NT2/D1 (cell line): ENCODE measurements at regions not wholly inside any gene's neighbourhood (a gene's known extent, or its start where the extent isn't known, plus 50 kb on each side); places are given as distances from the start of the nearest gene placed in this dataset.

ENCODE experiments used
- SUZ12 ChIP-seq: IDR thresholded peaks from 2 replicates; pipeline ENCODE4 v1.6.1; 2011; ENCODE audit not compliant: insufficient read length, insufficient read depth; ENCODE audit errors: extremely low read depth
- YY1 ChIP-seq: IDR thresholded peaks from 2 replicates; pipeline ENCODE4 v1.6.1; 2011; ENCODE audit not compliant: insufficient read length, insufficient read depth
- ZNF274 ChIP-seq: IDR thresholded peaks from 2 replicates; pipeline ENCODE4 v1.6.1; 2011; ENCODE audit warnings: mild to moderate bottlenecking, low read depth, low read length

- TF ChIP-seq ZNF274 = no peak
- no peak for TF ChIP-seq YY1
- TF ChIP-seq SUZ12 = no peak
Measured at GRCh38 chr7:121753944-121754343, 119.0 kb upstream of the PTPRZ1 start.
